ENCODE measurements at regions not wholly inside any gene's neighbourhood (a gene's known extent, or its start where the extent isn't known, plus 50 kb on each side); places are given as distances from the start of the nearest gene placed in this dataset.

DNA sequence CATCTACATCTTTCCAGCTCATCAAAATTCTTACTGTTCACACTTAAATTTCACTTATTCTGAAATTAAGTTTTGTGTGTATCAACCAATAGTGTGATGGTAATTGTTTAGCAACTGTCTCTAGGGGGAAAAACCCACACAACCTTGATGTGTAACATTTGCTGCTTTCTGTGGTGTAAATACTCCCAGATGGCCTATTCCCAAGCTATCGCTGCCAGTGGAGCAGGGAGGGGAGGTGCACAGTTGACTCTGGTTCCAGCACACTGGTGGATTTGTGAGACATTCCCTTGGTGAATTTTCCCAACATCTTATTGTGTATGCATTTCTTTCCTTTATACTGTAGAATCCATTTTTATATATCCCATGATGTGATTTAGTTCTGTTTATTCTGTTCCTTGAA lies 275.9 kb upstream of the SHH start:
- Histone ChIP-seq H3K9me3 (replicated peaks; ENCODE audit: control insufficient read depth, insufficient read depth, low read length) (no peaks in the 10 kb centered on the region), H4K20me1 (replicated peaks; ENCODE audit: control insufficient read depth, extremely low read depth, insufficient read depth, low read length) (no peaks in the 10 kb centered on the region), H3K4me3 (replicated peaks in 1 of 3; ENCODE audit: insufficient read depth in 1 of 3, low read depth in 1 of 3, low read length in 3 of 3) (no peak overlapping the region), H3K4me1 (ENCODE audit: control insufficient read depth, extremely low read depth, insufficient read depth, low read length) (no peaks in the 10 kb centered on the region), H3K36me3 (ENCODE audit: control insufficient read depth in 2 of 2, extremely low read depth in 1 of 2, insufficient read depth in 2 of 2, low read length in 2 of 2) (no peaks in the 10 kb centered on the region), H2AFZ (ENCODE audit: low read depth, low read length) (no peak overlapping the region), H3K27me3 (ENCODE audit: control insufficient read depth in 2 of 2, insufficient read depth in 2 of 2, low read length in 2 of 2) (no peaks in the 10 kb centered on the region), H3K9ac (replicated peaks; ENCODE audit: extremely low read depth, insufficient read depth, low read length) (no peak overlapping the region), H3K79me2 (ENCODE audit: control insufficient read depth, insufficient read depth, low read length) (no peaks in the 10 kb centered on the region), H3K27ac (ENCODE audit: insufficient read depth, low read depth, low read length) (no peak overlapping the region), H3K9me1 (replicated peaks; ENCODE audit: control insufficient read depth, extremely low read depth, insufficient read depth, low read length) (no peaks in the 10 kb centered on the region), H3K4me2 (ENCODE audit: insufficient read depth, low read length) (no peak overlapping the region)
- CTCF ChIA-PET: no interaction called here
- intact Hi-C loops (cut with micrococcal nuclease) (no loop called here), dilution Hi-C loops (cut with MboI; ENCODE audit: extremely low pct_ligation_motif_present, low sequenced_read_pairs) (no loop called here)
- no peak for DNase-seq (ENCODE audit: low read depth, low spot score)
- TF ChIP-seq EZH2 (IDR thresholded peaks at IDR 0.05; ENCODE audit: borderline replicate concordance, low read depth, low read length, severe bottlenecking) (no peak), GATA2 (IDR thresholded peaks at IDR 0.05; ENCODE audit: insufficient read depth, insufficient read length, low read depth, low read length) (no peak), POLR2A (IDR thresholded peaks at IDR 0.05; ENCODE audit: low read depth, low read length) (no peak), JUN (IDR thresholded peaks at IDR 0.05; ENCODE audit: borderline replicate concordance, insufficient read depth, insufficient read length, low read depth) (no peak), MYC (IDR thresholded peaks at IDR 0.05; ENCODE audit: low read depth, low read length) (no peak), POLR2AphosphoS5 (IDR thresholded peaks at IDR 0.05; ENCODE audit: insufficient read depth, low read depth, low read length) (no peak), FOS (IDR thresholded peaks at IDR 0.05; ENCODE audit: borderline replicate concordance, insufficient read depth, low read length) (no peak)
- TF ChIP-seq, protein P1, sequence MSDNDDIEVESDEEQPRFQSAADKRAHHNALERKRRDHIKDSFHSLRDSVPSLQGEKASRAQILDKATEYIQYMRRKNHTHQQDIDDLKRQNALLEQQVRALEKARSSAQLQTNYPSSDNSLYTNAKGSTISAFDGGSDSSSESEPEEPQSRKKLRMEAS (IDR thresholded peaks at IDR 0.05; ENCODE audit: insufficient read depth, insufficient read length): no peak
- TF ChIP-seq, protein P2, sequence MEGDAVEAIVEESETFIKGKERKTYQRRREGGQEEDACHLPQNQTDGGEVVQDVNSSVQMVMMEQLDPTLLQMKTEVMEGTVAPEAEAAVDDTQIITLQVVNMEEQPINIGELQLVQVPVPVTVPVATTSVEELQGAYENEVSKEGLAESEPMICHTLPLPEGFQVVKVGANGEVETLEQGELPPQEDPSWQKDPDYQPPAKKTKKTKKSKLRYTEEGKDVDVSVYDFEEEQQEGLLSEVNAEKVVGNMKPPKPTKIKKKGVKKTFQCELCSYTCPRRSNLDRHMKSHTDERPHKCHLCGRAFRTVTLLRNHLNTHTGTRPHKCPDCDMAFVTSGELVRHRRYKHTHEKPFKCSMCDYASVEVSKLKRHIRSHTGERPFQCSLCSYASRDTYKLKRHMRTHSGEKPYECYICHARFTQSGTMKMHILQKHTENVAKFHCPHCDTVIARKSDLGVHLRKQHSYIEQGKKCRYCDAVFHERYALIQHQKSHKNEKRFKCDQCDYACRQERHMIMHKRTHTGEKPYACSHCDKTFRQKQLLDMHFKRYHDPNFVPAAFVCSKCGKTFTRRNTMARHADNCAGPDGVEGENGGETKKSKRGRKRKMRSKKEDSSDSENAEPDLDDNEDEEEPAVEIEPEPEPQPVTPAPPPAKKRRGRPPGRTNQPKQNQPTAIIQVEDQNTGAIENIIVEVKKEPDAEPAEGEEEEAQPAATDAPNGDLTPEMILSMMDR (IDR thresholded peaks at IDR 0.05; ENCODE audit: extremely low read depth in 1 of 2, insufficient read depth in 1 of 2, low read depth in 1 of 2, low read length in 2 of 2): no peak
- no TSS peak for BruUV-seq (replicated peaks)
- POLR2A ChIA-PET: no interaction called here
- FAIRE-seq: no peak
